ENCODE measurements at regions not wholly inside any gene's neighbourhood (a gene's known extent, or its start where the extent isn't known, plus 50 kb on each side); places are given as distances from the start of the nearest gene placed in this dataset.
"Not testable (repeated sequence)": the region's sequence is repeated elsewhere in the genome, so short reads cannot be mapped to it uniquely, and the experiment has no call there.

DNA sequence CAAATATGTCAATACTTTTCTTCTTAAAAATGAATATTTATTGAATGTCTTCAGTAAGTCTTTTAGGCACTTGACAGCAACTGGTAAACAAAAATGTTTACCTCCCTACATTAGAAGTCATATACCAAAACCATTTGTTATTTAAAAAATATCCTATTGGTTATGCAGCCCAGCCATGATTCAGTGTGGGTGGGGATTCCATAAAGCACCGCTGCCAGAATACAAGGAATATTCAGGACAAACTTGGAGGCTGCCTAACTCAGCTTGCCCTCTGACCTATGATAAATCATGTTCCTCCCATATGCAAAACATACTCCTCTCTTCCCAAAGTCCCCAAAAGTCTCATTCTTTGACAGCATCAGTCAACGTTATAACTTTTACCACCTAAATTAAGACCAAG is 486.8 kb upstream of the IRAK1BP1 start:
- TF ChIP-seq EZH2 (IDR thresholded peaks at IDR 0.05; ENCODE audit: borderline replicate concordance, low read depth, low read length, poor library complexity, severe bottlenecking), result no peak
- TF ChIP-seq, protein P1, sequence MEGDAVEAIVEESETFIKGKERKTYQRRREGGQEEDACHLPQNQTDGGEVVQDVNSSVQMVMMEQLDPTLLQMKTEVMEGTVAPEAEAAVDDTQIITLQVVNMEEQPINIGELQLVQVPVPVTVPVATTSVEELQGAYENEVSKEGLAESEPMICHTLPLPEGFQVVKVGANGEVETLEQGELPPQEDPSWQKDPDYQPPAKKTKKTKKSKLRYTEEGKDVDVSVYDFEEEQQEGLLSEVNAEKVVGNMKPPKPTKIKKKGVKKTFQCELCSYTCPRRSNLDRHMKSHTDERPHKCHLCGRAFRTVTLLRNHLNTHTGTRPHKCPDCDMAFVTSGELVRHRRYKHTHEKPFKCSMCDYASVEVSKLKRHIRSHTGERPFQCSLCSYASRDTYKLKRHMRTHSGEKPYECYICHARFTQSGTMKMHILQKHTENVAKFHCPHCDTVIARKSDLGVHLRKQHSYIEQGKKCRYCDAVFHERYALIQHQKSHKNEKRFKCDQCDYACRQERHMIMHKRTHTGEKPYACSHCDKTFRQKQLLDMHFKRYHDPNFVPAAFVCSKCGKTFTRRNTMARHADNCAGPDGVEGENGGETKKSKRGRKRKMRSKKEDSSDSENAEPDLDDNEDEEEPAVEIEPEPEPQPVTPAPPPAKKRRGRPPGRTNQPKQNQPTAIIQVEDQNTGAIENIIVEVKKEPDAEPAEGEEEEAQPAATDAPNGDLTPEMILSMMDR (conservative IDR thresholded peaks at IDR 0.05; ENCODE audit: low read depth, low read length), result no peak
- DNase-seq (ENCODE audit: low spot score), result no peak
- no peak overlapping the region for H3K27ac ChIP-seq (ENCODE audit: low read depth, low read length, poor library complexity, severe bottlenecking)
- POLR2A ChIA-PET (ENCODE audit: low non-redundant PET), result no interaction called here
- H3K9me3 ChIP-seq (ENCODE audit: low read depth, low read length, poor library complexity, severe bottlenecking), result peaks cover 13% of the 10 kb centered on the region
- H3K36me3 ChIP-seq (ENCODE audit: insufficient read depth, low read length, poor library complexity, severe bottlenecking), result no peaks in the 10 kb centered on the region
- intact Hi-C loops (cut with micrococcal nuclease; ENCODE audit: unreplicated experiment), result no loop called here
- no TSS peak for BruUV-seq (replicated peaks)
- no peaks in the 10 kb centered on the region for H3K4me1 ChIP-seq (ENCODE audit: insufficient read depth, low read length, poor library complexity, severe bottlenecking)
- no peak overlapping the region for H3K4me3 ChIP-seq (ENCODE audit: low read depth, low read length, poor library complexity, severe bottlenecking)
- CTCF ChIA-PET, result no interaction called here
- no peaks in the 10 kb centered on the region for H3K27me3 ChIP-seq (replicated peaks; ENCODE audit: insufficient read depth, low read depth, low read length, poor library complexity)

DNA sequence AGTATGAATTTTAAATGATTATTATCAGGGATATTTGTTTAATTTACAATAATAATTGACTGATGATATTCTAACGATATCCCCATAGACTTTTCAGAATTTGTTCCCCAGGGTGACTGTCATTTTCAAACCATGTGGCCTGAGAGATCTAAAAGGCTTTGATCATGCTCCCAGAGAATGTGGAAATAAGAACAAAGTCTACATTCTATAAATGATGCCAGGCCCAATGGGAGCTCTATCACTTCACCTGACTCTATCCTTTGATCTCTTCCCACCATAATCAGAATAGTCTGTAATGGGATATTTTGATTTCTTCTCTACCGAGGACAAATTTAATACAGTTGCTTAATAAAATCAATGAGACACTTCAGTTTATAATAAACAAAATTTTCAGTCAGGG is 483.4 kb upstream of the IRAK1BP1 start:
- POLR2A ChIA-PET (ENCODE audit: low non-redundant PET), result no interaction called here
- CTCF ChIA-PET, result no interaction called here
- H3K9me3 ChIP-seq (ENCODE audit: low read depth, low read length, poor library complexity, severe bottlenecking), result peaks cover 19% of the 10 kb centered on the region
- no peaks in the 10 kb centered on the region for H3K36me3 ChIP-seq (ENCODE audit: insufficient read depth, low read length, poor library complexity, severe bottlenecking)
- H3K4me3 ChIP-seq (ENCODE audit: low read depth, low read length, poor library complexity, severe bottlenecking), result no peak overlapping the region
- H3K4me1 ChIP-seq (ENCODE audit: insufficient read depth, low read length, poor library complexity, severe bottlenecking), result no peaks in the 10 kb centered on the region
- intact Hi-C loops (cut with micrococcal nuclease; ENCODE audit: unreplicated experiment), result no loop called here
- BruUV-seq (replicated peaks), result no TSS peak
- no peak for TF ChIP-seq EZH2 (IDR thresholded peaks at IDR 0.05; ENCODE audit: borderline replicate concordance, low read depth, low read length, poor library complexity, severe bottlenecking)
- TF ChIP-seq, protein P1 (conservative IDR thresholded peaks at IDR 0.05; ENCODE audit: low read depth, low read length), result no peak
- no peak overlapping the region for H3K27ac ChIP-seq (ENCODE audit: low read depth, low read length, poor library complexity, severe bottlenecking)
- no peaks in the 10 kb centered on the region for H3K27me3 ChIP-seq (replicated peaks; ENCODE audit: insufficient read depth, low read depth, low read length, poor library complexity)
- DNase-seq (ENCODE audit: low spot score), result no peak

DNA sequence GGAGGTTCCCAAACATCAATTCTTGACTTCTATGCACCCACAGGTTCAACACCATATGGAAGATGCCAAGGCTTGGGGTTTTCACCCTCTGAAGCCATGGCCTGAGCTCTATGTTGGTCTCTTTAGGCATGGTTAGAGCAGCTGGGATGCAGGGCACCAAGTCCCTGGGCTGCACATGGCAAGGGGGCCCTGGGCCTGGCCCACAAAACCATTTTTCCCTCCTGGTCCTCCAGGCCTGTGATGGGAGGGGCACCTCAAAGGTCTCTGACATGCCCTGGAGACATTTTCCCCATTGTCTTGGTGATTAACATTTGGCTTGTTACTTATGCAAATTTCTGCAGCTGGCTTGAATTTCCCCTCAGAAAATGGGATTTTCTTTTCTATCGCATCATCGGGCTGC is 480.5 kb upstream of the IRAK1BP1 start:
- peaks cover 30% of the 10 kb centered on the region for H3K9me3 ChIP-seq (ENCODE audit: low read depth, low read length, poor library complexity, severe bottlenecking)
- H3K36me3 ChIP-seq (ENCODE audit: insufficient read depth, low read length, poor library complexity, severe bottlenecking); H3K27ac ChIP-seq (ENCODE audit: low read depth, low read length, poor library complexity, severe bottlenecking); POLR2A ChIA-PET (ENCODE audit: low non-redundant PET); intact Hi-C loops (cut with micrococcal nuclease; ENCODE audit: unreplicated experiment); BruUV-seq (replicated peaks); CTCF ChIA-PET; H3K4me1 ChIP-seq (ENCODE audit: insufficient read depth, low read length, poor library complexity, severe bottlenecking); DNase-seq (ENCODE audit: low spot score); H3K4me3 ChIP-seq (ENCODE audit: low read depth, low read length, poor library complexity, severe bottlenecking); H3K27me3 ChIP-seq (replicated peaks; ENCODE audit: insufficient read depth, low read depth, low read length, poor library complexity): not testable (repeated sequence)

DNA sequence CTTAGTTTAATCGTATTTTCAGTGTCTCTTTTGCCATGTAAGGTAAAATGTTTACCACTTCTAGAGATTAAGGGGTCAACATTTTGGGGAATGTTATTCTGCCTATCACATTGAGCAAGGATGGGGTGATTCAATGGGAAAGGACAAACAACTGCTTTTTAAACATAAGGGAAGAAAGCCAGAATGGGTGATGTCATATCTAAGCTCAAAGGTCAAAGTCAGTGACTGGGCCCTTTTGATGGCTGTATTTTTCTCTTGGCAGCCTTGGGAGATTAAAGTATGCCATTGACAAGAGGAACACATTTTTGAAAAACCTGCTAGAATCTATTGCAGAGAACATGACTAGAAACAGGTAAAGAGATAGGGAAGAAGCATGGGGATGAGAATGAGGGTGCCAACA is 477.3 kb upstream of the IRAK1BP1 start:
- intact Hi-C loops (cut with micrococcal nuclease; ENCODE audit: unreplicated experiment), result no loop called here
- peaks cover 33% of the 10 kb centered on the region for H3K9me3 ChIP-seq (ENCODE audit: low read depth, low read length, poor library complexity, severe bottlenecking)
- POLR2A ChIA-PET (ENCODE audit: low non-redundant PET), result no interaction called here
- DNase-seq (ENCODE audit: low spot score), result no peak
- CTCF ChIA-PET, result no interaction called here
- no peaks in the 10 kb centered on the region for H3K4me1 ChIP-seq (ENCODE audit: insufficient read depth, low read length, poor library complexity, severe bottlenecking)
- no peak overlapping the region for H3K4me3 ChIP-seq (ENCODE audit: low read depth, low read length, poor library complexity, severe bottlenecking)
- H3K27ac ChIP-seq (ENCODE audit: low read depth, low read length, poor library complexity, severe bottlenecking), result no peak overlapping the region
- H3K36me3 ChIP-seq (ENCODE audit: insufficient read depth, low read length, poor library complexity, severe bottlenecking), result no peaks in the 10 kb centered on the region
- TF ChIP-seq EZH2 (IDR thresholded peaks at IDR 0.05; ENCODE audit: borderline replicate concordance, low read depth, low read length, poor library complexity, severe bottlenecking), result no peak
- TF ChIP-seq, protein P1 (conservative IDR thresholded peaks at IDR 0.05; ENCODE audit: low read depth, low read length), result no peak
- no peaks in the 10 kb centered on the region for H3K27me3 ChIP-seq (replicated peaks; ENCODE audit: insufficient read depth, low read depth, low read length, poor library complexity)
- no TSS peak for BruUV-seq (replicated peaks)
